Activated CD8-positive, alpha-beta memory T cell treated with anti-CD3 and anti-CD28 coated beads for 24 hours (primary cell): ENCODE measurements at regions not wholly inside any gene's neighbourhood (a gene's known extent, or its start where the extent isn't known, plus 50 kb on each side); places are given as distances from the start of the nearest gene placed in this dataset.

Source experiments
- DNase-seq: peaks from one replicate; pipeline ENCODE4 v3.0.0-alpha.2; 2020

- no peak for DNase-seq
Measured at GRCh38 chr13:83980331-83980730, 98.1 kb upstream of the SLITRK1 start.

GRCh38 chr13:83975655-83976165, 93.4 kb upstream of the SLITRK1 start:
- no peak for DNase-seq

GRCh38 chr13:83958531-83958930, 76.3 kb upstream of the SLITRK1 start:
- no peak for DNase-seq

- DNase-seq = no peak
Measured at GRCh38 chr13:83955011-83955410, 72.7 kb upstream of the SLITRK1 start.

GRCh38 chr13:83953916-83954315, 71.6 kb upstream of the SLITRK1 start:
- no peak for DNase-seq

- DNase-seq = no peak
Measured at GRCh38 chr13:83950293-83950692, 68.0 kb upstream of the SLITRK1 start.

GRCh38 chr13:83943530-83944279, 61.4 kb upstream of the SLITRK1 start:
- DNase-seq = no peak

GRCh38 chr13:83941701-83942335, 59.5 kb upstream of the SLITRK1 start:
- DNase-seq = no peak

- DNase-seq = no peak
Measured at GRCh38 chr13:83940742-83941141, 58.5 kb upstream of the SLITRK1 start.

GRCh38 chr13:83937579-83937978, 55.3 kb upstream of the SLITRK1 start:
- no peak for DNase-seq

- DNase-seq = no peak
Measured at GRCh38 chr13:83935566-83935965, 53.3 kb upstream of the SLITRK1 start.
